Suprapubic skin (tissue), 4 donors: ENCODE measurements at regions not wholly inside any gene's neighbourhood (a gene's known extent, or its start where the extent isn't known, plus 50 kb on each side); places are given as distances from the start of the nearest gene placed in this dataset.

ENCODE experiments used
- CTCF ChIP-seq, 2 donors: fragments of 200-600 bp in 1 of 2; fragments of 450-650 bp in 1 of 2; sonication (generic) in 1 of 2; IDR thresholded peaks; one replicate each; pipeline ENCODE4 v1.5.1; 2016 to 2019; ENCODE audit warnings: antibody characterized with exemption in 2 of 2, mild to moderate bottlenecking in 1 of 2, moderate library complexity in 1 of 2
- EP300 ChIP-seq: sonication (generic); formaldehyde crosslinking; IDR thresholded peaks from one replicate; pipeline ENCODE4 v1.6.1; 2017; ENCODE audit warnings: antibody characterized with exemption
- POLR2A ChIP-seq, 2 donors: fragments of 450-650 bp; IDR thresholded peaks; one replicate each; pipeline ENCODE4 v1.6.1; 2017; ENCODE audit warnings: antibody characterized with exemption in 2 of 2, mild to moderate bottlenecking in 2 of 2, moderate library complexity in 2 of 2
- POLR2AphosphoS5 ChIP-seq, 3 donors: sonication (generic); formaldehyde crosslinking; IDR thresholded peaks; one replicate each; pipeline ENCODE4 v1.6.1; 2017; ENCODE audit warnings: antibody characterized with exemption in 3 of 3

GRCh38 chr18:68509902-68510301 lies 205.0 kb downstream of the TMX3 start:
- no peak for TF ChIP-seq CTCF (IDR thresholded peaks at IDR 0.05)
- no peak for TF ChIP-seq POLR2AphosphoS5 (IDR thresholded peaks at IDR 0.05)
- TF ChIP-seq POLR2A (IDR thresholded peaks at IDR 0.05), result no peak
- no peak for TF ChIP-seq EP300
